ENCODE measurements at regions not wholly inside any gene's neighbourhood (a gene's known extent, or its start where the extent isn't known, plus 50 kb on each side); places are given as distances from the start of the nearest gene placed in this dataset.
A peak's percentile ranks its signal among the peaks of the same experiment; 100 is the strongest.

DNA sequence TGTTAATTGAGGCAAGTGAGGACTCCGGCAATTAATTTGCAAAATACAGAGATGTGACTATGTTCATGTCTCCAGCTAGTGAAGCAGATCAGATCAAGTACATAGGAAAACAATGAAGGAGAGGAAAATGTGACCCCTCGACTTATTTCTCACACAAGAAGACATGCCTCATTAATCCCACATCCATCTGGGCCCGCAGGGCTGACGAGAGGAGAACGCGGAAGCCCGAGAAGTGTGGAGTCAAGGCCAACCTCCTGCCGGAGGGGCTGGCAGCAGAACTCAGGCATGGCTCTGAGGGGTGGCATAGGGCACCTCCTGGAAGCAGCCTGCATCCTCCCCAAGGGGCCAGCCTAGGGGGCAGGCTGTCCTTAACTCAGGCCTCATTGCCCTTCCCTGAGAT is 54.4 kb downstream of the ZNF503 start:
- no peaks in the 10 kb centered on the region for H3K9me3 ChIP-seq (ENCODE audit: control insufficient read depth, insufficient read depth, low read depth, low read length)
- H3K27ac ChIP-seq (ENCODE audit: extremely low read depth, low read depth, low read length), result no peak overlapping the region
- no peak overlapping the region for H3K4me3 ChIP-seq (ENCODE audit: low read depth, low read length)
- no peak for TF ChIP-seq ZNF792 (tag by site-specific recombination; IDR thresholded peaks at IDR 0.05)
- no peak for TF ChIP-seq EGR2 (tag by site-specific recombination; IDR thresholded peaks at IDR 0.05; ENCODE audit: low read depth)
- TF ChIP-seq KLF16 (tag by site-specific recombination; IDR thresholded peaks at IDR 0.05), result no peak
- no peak for TF ChIP-seq ZFP3 (tag by site-specific recombination; IDR thresholded peaks at IDR 0.05; ENCODE audit: low read depth)
- TF ChIP-seq ZNF114 (tag by site-specific recombination; IDR thresholded peaks at IDR 0.05), result no peak
- peak; percentile 23; the same call in 1 of the 2 replicates for TF ChIP-seq GLIS1 (tag by site-specific recombination; IDR thresholded peaks at IDR 0.05)
- TF ChIP-seq ZNF23 (tag by site-specific recombination; IDR thresholded peaks at IDR 0.05; ENCODE audit: borderline replicate concordance), result no peak
- H3K4me1 ChIP-seq (ENCODE audit: control insufficient read depth, insufficient read depth, low read length), result no peaks in the 10 kb centered on the region
- ChIA-PET CTCF (interaction anchor here (0.8 to 1.1 kb wide), 3 partner anchors 10 to 51 kb away, joined by 3 to 5 read pairs (median 3); no protein-coding TSS in a partner anchor), POLR2A (no interaction called here)
- H3K36me3 ChIP-seq (ENCODE audit: control insufficient read depth in 2 of 2, insufficient read depth in 1 of 2, low read length in 2 of 2), result no peaks in the 10 kb centered on the region

DNA sequence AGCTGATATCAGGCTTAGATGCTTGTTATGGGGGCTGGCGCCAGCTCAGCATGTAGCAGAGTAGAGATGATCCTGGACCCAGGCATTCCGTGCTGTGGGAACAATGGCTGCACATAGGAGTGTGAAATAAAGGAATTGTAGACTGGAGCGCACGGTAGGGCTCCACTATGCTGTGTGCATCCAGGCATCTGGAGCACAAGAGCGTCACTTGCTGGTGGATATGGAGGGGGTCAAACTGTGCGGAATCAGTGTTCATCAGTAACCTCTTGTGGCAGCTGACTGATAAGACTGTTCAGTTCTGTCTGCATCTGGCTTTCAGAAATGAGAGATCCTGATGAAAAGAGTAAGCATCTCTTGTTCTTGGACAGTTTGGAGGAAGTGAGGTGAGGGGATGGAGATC is 55.8 kb downstream of the ZNF503 start:
- Histone ChIP-seq H3K27ac (ENCODE audit: extremely low read depth, low read depth, low read length) (no peak overlapping the region), H3K4me3 (ENCODE audit: low read depth, low read length) (no peak overlapping the region), H3K4me1 (ENCODE audit: control insufficient read depth, insufficient read depth, low read length) (no peaks in the 10 kb centered on the region), H3K36me3 (ENCODE audit: control insufficient read depth in 2 of 2, insufficient read depth in 1 of 2, low read length in 2 of 2) (no peaks in the 10 kb centered on the region), H3K9me3 (ENCODE audit: control insufficient read depth, insufficient read depth, low read depth, low read length) (no peaks in the 10 kb centered on the region)
- TF ChIP-seq YY1 (tag by site-specific recombination; IDR thresholded peaks at IDR 0.05) (no peak), ZBTB48 (tag by site-specific recombination; IDR thresholded peaks at IDR 0.05) (no peak), ZFP69B (tag by site-specific recombination; IDR thresholded peaks at IDR 0.05) (no peak), ZNF777 (tag by site-specific recombination; IDR thresholded peaks at IDR 0.05; ENCODE audit: borderline replicate concordance) (no peak), YY2 (tag by site-specific recombination; IDR thresholded peaks at IDR 0.05) (no peak), RBAK (tag by site-specific recombination; IDR thresholded peaks at IDR 0.05) (no peak), ZNF391 (tag by site-specific recombination; IDR thresholded peaks at IDR 0.05; ENCODE audit: borderline replicate concordance, low read depth) (no peak)
- TF ChIP-seq, protein P1, sequence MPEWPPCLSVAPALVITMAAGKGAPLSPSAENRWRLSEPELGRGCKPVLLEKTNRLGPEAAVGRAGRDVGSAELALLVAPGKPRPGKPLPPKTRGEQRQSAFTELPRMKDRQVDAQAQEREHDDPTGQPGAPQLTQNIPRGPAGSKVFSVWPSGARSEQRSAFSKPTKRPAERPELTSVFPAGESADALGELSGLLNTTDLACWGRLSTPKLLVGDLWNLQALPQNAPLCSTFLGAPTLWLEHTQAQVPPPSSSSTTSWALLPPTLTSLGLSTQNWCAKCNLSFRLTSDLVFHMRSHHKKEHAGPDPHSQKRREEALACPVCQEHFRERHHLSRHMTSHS (tag by site-specific recombination; IDR thresholded peaks at IDR 0.05), result no peak
- TF ChIP-seq, protein P2, sequence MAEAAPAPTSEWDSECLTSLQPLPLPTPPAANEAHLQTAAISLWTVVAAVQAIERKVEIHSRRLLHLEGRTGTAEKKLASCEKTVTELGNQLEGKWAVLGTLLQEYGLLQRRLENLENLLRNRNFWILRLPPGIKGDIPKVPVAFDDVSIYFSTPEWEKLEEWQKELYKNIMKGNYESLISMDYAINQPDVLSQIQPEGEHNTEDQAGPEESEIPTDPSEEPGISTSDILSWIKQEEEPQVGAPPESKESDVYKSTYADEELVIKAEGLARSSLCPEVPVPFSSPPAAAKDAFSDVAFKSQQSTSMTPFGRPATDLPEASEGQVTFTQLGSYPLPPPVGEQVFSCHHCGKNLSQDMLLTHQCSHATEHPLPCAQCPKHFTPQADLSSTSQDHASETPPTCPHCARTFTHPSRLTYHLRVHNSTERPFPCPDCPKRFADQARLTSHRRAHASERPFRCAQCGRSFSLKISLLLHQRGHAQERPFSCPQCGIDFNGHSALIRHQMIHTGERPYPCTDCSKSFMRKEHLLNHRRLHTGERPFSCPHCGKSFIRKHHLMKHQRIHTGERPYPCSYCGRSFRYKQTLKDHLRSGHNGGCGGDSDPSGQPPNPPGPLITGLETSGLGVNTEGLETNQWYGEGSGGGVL (tag by site-specific recombination; IDR thresholded peaks at IDR 0.05), result no peak
- ChIA-PET POLR2A (no interaction called here), CTCF (interaction anchor here (1.1 kb wide), 1 partner anchor 49 kb away, joined by 4 read pairs; no protein-coding TSS in a partner anchor)

DNA sequence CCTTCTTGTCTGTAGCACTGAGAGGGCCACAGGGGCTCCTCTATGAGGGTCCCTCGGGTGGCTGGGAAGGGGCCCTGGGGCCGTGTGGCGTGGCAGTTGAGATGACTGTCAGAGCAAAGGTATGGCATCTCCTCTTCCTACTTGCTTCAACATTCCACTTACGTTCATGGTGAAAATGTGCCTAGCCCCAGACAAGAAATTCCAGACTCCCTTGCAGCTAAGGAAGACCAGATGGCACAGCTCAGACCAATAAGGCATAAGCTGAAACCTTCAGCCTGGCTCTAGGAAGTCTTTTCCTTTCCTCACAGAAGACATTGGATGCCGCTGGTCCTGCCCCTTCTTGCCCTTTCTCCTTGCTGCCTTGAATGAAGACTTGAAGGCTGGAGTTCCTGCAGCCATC is 57.4 kb downstream of the ZNF503 start:
- CTCF ChIA-PET, result no interaction called here
- TF ChIP-seq ZSCAN23 (tag by site-specific recombination; IDR thresholded peaks at IDR 0.05) (no peak), ZNF664 (tag by site-specific recombination; IDR thresholded peaks at IDR 0.05) (no peak), ZNF510 (tag by site-specific recombination; IDR thresholded peaks at IDR 0.05; ENCODE audit: insufficient replicate concordance) (peak; percentile 19)
- TF ChIP-seq, protein P3, sequence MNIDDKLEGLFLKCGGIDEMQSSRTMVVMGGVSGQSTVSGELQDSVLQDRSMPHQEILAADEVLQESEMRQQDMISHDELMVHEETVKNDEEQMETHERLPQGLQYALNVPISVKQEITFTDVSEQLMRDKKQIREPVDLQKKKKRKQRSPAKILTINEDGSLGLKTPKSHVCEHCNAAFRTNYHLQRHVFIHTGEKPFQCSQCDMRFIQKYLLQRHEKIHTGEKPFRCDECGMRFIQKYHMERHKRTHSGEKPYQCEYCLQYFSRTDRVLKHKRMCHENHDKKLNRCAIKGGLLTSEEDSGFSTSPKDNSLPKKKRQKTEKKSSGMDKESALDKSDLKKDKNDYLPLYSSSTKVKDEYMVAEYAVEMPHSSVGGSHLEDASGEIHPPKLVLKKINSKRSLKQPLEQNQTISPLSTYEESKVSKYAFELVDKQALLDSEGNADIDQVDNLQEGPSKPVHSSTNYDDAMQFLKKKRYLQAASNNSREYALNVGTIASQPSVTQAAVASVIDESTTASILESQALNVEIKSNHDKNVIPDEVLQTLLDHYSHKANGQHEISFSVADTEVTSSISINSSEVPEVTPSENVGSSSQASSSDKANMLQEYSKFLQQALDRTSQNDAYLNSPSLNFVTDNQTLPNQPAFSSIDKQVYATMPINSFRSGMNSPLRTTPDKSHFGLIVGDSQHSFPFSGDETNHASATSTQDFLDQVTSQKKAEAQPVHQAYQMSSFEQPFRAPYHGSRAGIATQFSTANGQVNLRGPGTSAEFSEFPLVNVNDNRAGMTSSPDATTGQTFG (tag by site-specific recombination; IDR thresholded peaks at IDR 0.05; ENCODE audit: borderline replicate concordance), result no peak
- TF ChIP-seq, protein P4, sequence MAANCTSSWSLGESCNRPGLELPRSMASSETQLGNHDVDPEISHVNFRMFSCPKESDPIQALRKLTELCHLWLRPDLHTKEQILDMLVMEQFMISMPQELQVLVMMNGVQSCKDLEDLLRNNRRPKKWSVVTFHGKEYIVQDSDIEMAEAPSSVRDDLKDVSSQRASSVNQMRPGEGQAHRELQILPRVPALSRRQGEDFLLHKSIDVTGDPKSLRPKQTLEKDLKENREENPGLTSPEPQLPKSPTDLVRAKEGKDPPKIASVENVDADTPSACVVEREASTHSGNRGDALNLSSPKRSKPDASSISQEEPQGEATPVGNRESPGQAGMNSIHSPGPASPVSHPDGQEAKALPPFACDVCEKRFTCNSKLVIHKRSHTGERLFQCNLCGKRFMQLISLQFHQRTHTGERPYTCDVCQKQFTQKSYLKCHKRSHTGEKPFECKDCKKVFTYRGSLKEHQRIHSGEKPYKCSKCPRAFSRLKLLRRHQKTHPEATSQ (tag by site-specific recombination; IDR thresholded peaks at IDR 0.05), result no peak
- TF ChIP-seq, protein P5, sequence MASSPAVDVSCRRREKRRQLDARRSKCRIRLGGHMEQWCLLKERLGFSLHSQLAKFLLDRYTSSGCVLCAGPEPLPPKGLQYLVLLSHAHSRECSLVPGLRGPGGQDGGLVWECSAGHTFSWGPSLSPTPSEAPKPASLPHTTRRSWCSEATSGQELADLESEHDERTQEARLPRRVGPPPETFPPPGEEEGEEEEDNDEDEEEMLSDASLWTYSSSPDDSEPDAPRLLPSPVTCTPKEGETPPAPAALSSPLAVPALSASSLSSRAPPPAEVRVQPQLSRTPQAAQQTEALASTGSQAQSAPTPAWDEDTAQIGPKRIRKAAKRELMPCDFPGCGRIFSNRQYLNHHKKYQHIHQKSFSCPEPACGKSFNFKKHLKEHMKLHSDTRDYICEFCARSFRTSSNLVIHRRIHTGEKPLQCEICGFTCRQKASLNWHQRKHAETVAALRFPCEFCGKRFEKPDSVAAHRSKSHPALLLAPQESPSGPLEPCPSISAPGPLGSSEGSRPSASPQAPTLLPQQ (tag by site-specific recombination; IDR thresholded peaks at IDR 0.05), result no peak

More for the DNA sequence above, 57.4 kb downstream of the ZNF503 start:
- Histone ChIP-seq H3K36me3 (ENCODE audit: control insufficient read depth in 2 of 2, insufficient read depth in 1 of 2, low read length in 2 of 2) (no peaks in the 10 kb centered on the region), H3K27ac (ENCODE audit: extremely low read depth, low read depth, low read length) (no peak overlapping the region), H3K4me1 (ENCODE audit: control insufficient read depth, insufficient read depth, low read length) (no peaks in the 10 kb centered on the region), H3K9me3 (ENCODE audit: control insufficient read depth, insufficient read depth, low read depth, low read length) (no peaks in the 10 kb centered on the region), H3K4me3 (ENCODE audit: low read depth, low read length) (no peak overlapping the region)
- POLR2A ChIA-PET, result no interaction called here

All from HEK293 (cell line).